NCI-H2196 (cell line): ENCODE measurements at regions not wholly inside any gene's neighbourhood (a gene's known extent, or its start where the extent isn't known, plus 50 kb on each side); places are given as distances from the start of the nearest gene placed in this dataset.

ENCODE experiments used
- DNase-seq: peaks from one replicate; lab custom pipeline; 2025; ENCODE audit not compliant: unreplicated experiment; lab: John Stamatoyannopoulos, UW

- DNase-seq, result no peak
Observed at GRCh38 chr3:152516216-152516615, 247.5 kb downstream of the MBNL1 start.

DNA sequence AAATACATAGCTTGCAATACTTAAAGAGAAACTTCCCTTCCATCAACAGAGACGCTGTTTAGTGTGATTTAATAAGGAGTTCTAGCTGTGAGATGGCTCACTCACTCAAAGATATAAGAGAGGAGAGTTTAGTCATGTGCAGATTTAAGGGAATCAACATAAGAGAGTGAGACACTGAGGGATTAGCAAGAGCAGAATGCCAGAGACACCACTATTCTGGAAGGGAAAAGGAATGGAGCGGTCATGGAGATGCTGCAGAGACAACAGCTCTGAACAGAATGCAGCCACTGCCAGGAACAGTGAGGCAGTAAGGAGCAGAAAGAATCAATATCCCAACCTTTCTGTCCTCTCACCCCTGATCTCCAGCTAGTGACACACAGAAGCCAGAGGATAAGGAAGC lies 248.8 kb downstream of the MBNL1 start:
- no peak for DNase-seq

GRCh38 chr3:152518346-152518745 lies 249.6 kb downstream of the MBNL1 start:
- DNase-seq, result no peak

- no peak for DNase-seq
Observed at GRCh38 chr3:152519376-152519775, 250.6 kb downstream of the MBNL1 start.

GRCh38 chr3:152522036-152522435 lies 253.3 kb downstream of the MBNL1 start:
- DNase-seq, result no peak

DNA sequence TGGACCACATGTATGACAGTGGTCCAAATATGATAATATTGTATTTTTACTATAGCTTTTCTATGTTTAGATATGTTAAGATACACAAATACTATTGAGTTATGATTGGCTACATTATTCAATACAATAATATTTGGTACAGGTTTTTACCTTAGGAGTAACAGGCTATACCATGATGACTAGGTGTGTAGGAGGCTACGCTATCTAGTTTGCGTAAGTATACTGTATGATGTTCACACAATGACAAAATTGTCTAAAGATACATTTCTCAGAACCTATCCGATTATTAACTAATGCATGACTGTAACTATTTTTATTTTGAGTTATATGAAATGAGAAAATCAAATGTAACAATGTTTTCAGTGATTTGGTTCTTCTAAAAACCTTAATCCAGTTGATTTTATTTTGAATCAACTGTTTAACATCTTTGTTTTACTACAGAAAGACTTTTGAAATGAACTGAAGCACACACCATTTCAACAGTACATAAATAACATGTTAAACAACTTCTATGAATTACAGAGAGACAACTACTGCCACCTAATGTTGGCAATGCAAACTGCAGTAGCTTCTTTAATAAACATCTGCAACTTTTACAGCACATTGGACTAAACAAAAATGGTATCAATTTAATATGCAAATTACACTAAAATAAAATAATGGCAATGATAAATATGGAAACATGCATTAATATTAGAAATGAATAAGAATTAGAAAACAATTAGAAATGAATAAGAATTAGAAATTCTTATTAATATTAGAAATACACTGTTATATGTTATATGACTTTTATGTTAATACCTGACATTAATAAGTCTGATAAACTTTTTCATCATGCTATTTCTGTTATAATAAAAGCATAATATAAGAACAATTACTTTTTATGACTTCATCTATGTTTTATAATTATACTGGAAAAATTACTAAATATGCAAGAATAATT lies 255.7 kb downstream of the MBNL1 start:
- DNase-seq, result peak; percentile 77

DNA sequence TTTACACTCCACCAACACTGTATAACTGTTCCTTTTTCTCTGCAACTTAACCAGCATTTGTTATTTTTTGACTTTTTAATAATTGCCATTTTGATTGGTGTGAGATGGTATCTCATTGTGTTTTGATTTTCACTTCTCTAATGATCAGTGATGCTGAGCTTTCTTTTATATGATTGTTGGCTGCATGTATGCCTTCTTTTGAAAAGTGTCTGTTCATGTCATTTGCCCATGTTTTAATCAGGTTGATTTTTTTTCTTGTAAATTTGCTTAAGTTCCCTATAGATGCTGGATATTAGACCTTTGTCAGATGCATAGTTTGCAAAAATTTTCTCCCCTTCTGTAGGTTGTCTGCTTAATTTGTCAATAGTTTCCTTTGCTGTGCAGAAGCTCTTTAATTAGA lies 263.0 kb downstream of the MBNL1 start:
- DNase-seq, result no peak

GRCh38 chr3:152538518-152538917 lies 269.8 kb downstream of the MBNL1 start:
- DNase-seq, result no peak

DNA sequence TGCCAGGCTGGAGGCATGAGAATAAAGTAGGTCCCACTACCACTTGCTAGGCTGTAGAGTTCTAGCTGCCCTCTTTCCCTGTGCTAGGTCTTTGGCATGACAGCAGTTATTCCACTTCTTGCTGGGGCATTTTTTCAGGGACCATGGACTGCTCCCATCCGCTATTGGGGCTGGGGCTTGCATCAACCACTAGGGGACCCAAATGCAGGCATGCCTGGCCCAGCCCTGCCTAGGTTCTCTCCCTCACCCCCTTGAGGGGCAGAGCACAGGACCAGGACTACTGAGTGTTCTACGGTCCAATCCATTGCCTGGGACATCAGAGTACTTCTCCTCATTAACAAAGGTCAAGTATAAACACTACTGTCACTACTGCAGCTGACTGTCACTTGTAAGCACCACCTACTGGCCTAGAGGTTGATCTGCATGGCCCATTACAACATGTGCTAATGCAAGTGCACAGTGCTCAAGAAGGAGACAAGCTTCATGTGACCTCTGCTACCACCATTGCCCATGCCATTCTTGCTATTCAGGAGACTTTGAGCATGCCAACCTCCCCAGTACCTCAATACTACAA lies 270.5 kb downstream of the MBNL1 start:
- DNase-seq, result no peak

DNA sequence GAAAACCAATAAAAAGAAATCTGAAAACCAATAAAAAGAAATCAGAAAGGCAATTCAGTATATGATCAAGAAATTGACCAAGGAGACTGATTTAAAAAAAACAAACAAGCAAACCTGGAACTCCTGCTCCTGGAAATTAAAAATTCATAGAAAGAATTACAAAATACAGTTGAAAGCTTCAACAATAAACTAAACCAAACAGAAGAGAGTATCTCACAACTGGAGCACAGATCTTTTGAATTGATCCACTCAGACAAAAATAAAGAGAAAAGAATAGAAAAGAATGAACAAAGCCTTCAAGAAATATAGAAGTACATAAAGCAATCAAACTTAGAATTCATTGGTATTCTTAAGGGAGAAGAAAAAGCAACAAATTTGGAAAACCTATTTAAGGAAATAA lies 271.4 kb downstream of the MBNL1 start:
- no peak for DNase-seq

DNA sequence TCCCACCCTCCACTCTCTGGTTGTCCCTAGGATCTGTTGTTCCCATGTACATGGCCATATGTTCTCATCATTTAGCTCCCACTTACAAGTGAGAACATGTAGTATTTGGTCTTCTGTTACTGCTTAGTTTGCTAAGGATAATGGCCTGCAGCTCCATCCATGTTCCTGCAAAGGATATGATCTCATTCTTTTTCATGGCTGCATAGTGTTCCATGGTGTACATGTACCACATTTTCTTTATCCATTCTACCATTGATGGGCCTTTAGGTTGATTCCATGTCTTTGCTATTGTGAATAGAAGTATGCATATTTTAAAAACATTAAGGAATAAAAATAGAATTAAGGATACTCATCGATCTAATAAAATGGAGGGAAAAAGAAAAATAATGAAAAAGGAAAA lies 278.4 kb downstream of the MBNL1 start:
- no peak for DNase-seq

GRCh38 chr3:152549263-152549662 lies 280.5 kb downstream of the MBNL1 start:
- DNase-seq, result no peak

GRCh38 chr3:152550284-152550683 lies 281.6 kb downstream of the MBNL1 start:
- DNase-seq, result no peak

- peak; percentile 9 for DNase-seq
Observed at GRCh38 chr3:152554980-152555379, 280.0 kb upstream of the P2RY1 start.

- no peak for DNase-seq
Observed at GRCh38 chr3:152555666-152556291, 279.2 kb upstream of the P2RY1 start.

GRCh38 chr3:152556731-152557254 lies 278.1 kb upstream of the P2RY1 start:
- DNase-seq, result no peak

DNA sequence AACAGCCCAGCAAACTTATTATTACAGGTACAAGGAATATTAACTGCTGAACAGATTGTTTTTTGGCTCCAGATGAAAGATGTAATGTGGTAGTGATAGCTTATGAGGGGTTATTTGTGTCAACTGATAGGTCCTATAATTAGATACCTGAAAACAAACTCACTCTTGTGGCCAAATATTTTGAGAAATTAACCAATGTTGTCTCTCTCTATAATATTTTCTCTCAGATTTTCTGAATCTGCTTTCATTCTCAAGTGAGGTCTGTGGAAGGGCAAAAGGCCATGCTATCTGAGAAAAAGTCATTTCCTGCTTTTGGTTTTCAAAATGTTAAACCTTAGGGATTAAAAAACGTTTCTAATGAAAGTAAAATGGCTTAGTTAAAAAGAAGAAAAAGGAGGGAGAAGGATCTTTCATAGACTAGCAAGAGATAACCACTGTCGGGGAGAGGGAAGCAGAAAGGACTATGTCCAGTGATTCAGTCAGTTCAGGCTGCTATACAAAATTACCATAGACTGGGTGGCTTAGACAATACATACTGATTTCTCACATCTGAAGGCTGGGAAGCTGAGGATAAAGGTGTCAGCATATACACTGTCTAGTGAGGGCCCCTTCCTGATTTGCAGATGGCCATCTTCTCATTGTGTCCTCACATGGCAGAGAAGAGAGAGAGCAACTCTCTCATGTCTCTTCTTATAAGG lies 277.5 kb upstream of the P2RY1 start:
- no peak for DNase-seq

- no peak for DNase-seq
Observed at GRCh38 chr3:152558386-152558785, 276.5 kb upstream of the P2RY1 start.

DNA sequence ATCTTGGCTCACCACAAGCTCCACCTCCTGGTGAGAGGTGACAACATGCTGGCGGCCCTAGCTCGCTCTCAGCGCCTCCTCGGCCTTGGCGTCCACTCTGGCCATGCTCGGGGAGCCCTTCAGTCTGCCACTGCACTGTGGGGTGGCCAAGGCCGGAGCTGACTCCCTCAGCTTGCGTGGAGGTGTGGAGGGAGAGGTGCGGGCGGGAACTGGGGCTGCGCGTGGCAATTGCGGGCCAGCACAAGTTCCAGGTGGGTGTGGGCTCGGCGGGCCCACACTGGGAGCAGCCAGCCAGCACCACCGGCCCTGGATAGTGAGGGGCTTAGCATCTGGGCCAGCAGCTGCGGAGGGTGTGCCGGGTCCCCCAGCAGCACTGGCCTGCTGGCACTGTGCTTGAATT lies 275.7 kb upstream of the P2RY1 start:
- DNase-seq, result no peak

DNA sequence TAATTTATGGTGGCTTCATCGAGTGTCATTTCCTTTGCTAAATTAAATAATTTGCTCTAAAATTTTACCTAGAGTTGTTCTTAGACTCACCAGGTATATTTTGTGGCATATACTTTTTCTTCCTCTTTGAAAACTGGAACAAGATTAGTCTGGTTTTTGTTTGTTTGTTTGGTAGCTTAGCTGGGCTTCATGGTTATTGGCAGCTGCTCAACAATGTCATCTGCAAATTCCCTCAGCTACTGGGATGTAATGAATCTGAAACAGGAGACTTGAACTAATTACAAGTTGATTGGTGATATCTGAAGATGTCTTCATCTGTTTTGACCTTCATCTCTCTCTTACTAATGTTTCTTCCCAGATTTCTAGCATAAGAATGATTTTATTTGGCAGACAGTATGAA lies 270.5 kb upstream of the P2RY1 start:
- DNase-seq, result no peak

GRCh38 chr3:152574461-152575079 lies 260.4 kb upstream of the P2RY1 start:
- peak; percentile 67 for DNase-seq
